IMR-90 (cell line): ENCODE measurements at regions not wholly inside any gene's neighbourhood (a gene's known extent, or its start where the extent isn't known, plus 50 kb on each side); places are given as distances from the start of the nearest gene placed in this dataset.

Experiments
- ATAC-seq: fragments of 200-7000 bp; cut with Tn5 transposase; 2 replicates; pipeline ENCODE4 v1.9.1; 2020; ENCODE audit warnings: low read depth, mild to moderate bottlenecking, moderate library complexity
- BruUV-seq: library from RNA; stranded (reverse); fragments of 400-500 nt; replicated peaks from 2 replicates; lab custom pipeline; 2021; lab: Mats Ljungman, UMichigan
- CTCF ChIA-PET: fragments of 300-600 bp; formaldehyde crosslinking; extraction: SDS; loops from one replicate; lab custom pipeline; 2021; ENCODE audit warnings: antibody characterized with exemption; lab: Yijun Ruan, JAX
- POLR2A ChIA-PET: fragments of 300-600 bp; sonication (Branson Sonifier 250); formaldehyde crosslinking; loops from one replicate; lab custom pipeline; 2022; ENCODE audit warnings: antibody characterized with exemption; ENCODE audit not compliant: unreplicated experiment; lab: Charles Lee
- DNase-seq: peaks from one replicate; pipeline ENCODE4 v3.0.0; 2013
- H2AFZ ChIP-seq: replicated peaks from 2 replicates; pipeline ENCODE3; 2013; ENCODE audit warnings: low read length, mild to moderate bottlenecking; ENCODE audit not compliant: poor library complexity
- H2AK5ac ChIP-seq: 2 replicates; pipeline ENCODE4 v1.6.1; 2013; ENCODE audit warnings: low read depth, low read length, inconsistent platforms
- H2AK9ac ChIP-seq: replicated peaks from 2 replicates; pipeline ENCODE3; 2013; ENCODE audit warnings: mild to moderate bottlenecking, low read depth, low read length, moderate library complexity; ENCODE audit not compliant: poor library complexity
- H2BK120ac ChIP-seq: 2 replicates; pipeline ENCODE4 v1.6.1; 2013; ENCODE audit warnings: low read depth, low read length, inconsistent platforms
- H2BK15ac ChIP-seq: 3 replicates; pipeline ENCODE4 v1.6.1; 2013; ENCODE audit warnings: low read depth, low read length, inconsistent platforms
- H2BK20ac ChIP-seq: 2 replicates; pipeline ENCODE4 v1.6.1; 2013; ENCODE audit warnings: low read depth, mild to moderate bottlenecking, inconsistent platforms, low read length, moderate library complexity
- H2BK5ac ChIP-seq: 2 replicates; pipeline ENCODE4 v1.6.1; 2013; ENCODE audit warnings: mild to moderate bottlenecking, low read depth, low read length, inconsistent platforms; ENCODE audit not compliant: poor library complexity, severe bottlenecking
- H3K14ac ChIP-seq: replicated peaks from 2 replicates; pipeline ENCODE4 v1.6.1; 2013; ENCODE audit warnings: low read depth, low read length, inconsistent platforms
- H3K18ac ChIP-seq: 2 replicates; pipeline ENCODE4 v1.6.1; 2013; ENCODE audit warnings: low read depth, low read length, control low read depth
- H3K23ac ChIP-seq: 2 replicates; pipeline ENCODE4 v1.6.1; 2013; ENCODE audit warnings: low read depth, low read length, inconsistent platforms
- H3K27ac ChIP-seq: 2 replicates; pipeline ENCODE4 v1.5.1; 2013; ENCODE audit warnings: mild to moderate bottlenecking, control low read depth, low read length; ENCODE audit not compliant: insufficient read depth
- H3K27me3 ChIP-seq: 2 replicates; pipeline ENCODE4 v1.6.1; 2013; ENCODE audit warnings: low read length; ENCODE audit not compliant: control insufficient read depth, insufficient read depth
- H3K36me3 ChIP-seq: 2 replicates; pipeline ENCODE4 v1.6.1; 2013; ENCODE audit warnings: low read length, mixed read lengths; ENCODE audit not compliant: control insufficient read depth, insufficient read depth
- H3K4ac ChIP-seq: 2 replicates; pipeline ENCODE4 v1.6.1; 2013; ENCODE audit warnings: low read depth, low read length, inconsistent platforms
- H3K4me1 ChIP-seq: 2 replicates; pipeline ENCODE4 v1.6.1; 2013; ENCODE audit warnings: low read length, mixed read lengths; ENCODE audit not compliant: control insufficient read depth, insufficient read depth
- H3K4me2 ChIP-seq: 2 replicates; pipeline ENCODE4 v1.6.1; 2013; ENCODE audit warnings: low read depth, mild to moderate bottlenecking, control low read depth, low read length, moderate library complexity
- H3K4me3 ChIP-seq: 2 replicates; pipeline ENCODE4 v1.5.1; 2013; ENCODE audit warnings: low read depth, mild to moderate bottlenecking, control low read depth, low read length, moderate library complexity; ENCODE audit not compliant: insufficient read depth
- H3K56ac ChIP-seq: 2 replicates; pipeline ENCODE4 v1.6.1; 2013; ENCODE audit warnings: low read length, inconsistent platforms; ENCODE audit not compliant: insufficient read depth; ENCODE audit errors: extremely low read depth
- H3K79me1 ChIP-seq, 2 experiments: 2 replicates each; pipeline ENCODE4 v1.6.1; 2013; ENCODE audit warnings: low read length in 2 of 2, inconsistent platforms in 1 of 2, low read depth in 1 of 2
- H3K9ac ChIP-seq: 2 replicates; pipeline ENCODE4 v1.6.1; 2013; ENCODE audit warnings: low read depth, low read length, control low read depth
- H3K9me1 ChIP-seq: 2 replicates; pipeline ENCODE4 v1.6.1; 2013; ENCODE audit warnings: low read length, inconsistent platforms; ENCODE audit not compliant: insufficient read depth
- H3K9me3 ChIP-seq: 2 replicates; pipeline ENCODE4 v1.6.1; 2013; ENCODE audit warnings: low read length; ENCODE audit not compliant: control insufficient read depth, insufficient read depth
- H4K20me1 ChIP-seq: 2 replicates; pipeline ENCODE4 v1.6.1; 2013; ENCODE audit warnings: low read length, inconsistent platforms; ENCODE audit not compliant: insufficient read depth
- H4K5ac ChIP-seq: 2 replicates; pipeline ENCODE4 v1.6.1; 2013; ENCODE audit warnings: mild to moderate bottlenecking, low read depth, low read length, control low read depth
- H4K8ac ChIP-seq, 2 experiments: 2 replicates each; pipeline ENCODE4 v1.6.1; 2013; ENCODE audit warnings: low read depth in 2 of 2, low read length in 2 of 2, control low read depth in 1 of 2, inconsistent platforms in 1 of 2
- H4K91ac ChIP-seq: 2 replicates; pipeline ENCODE4 v1.6.1; 2013; ENCODE audit warnings: low read depth, low read length, inconsistent platforms; ENCODE audit not compliant: insufficient read depth
- BHLHE40 ChIP-seq: fragments of 150-350 bp; IDR thresholded peaks from 2 replicates; pipeline ENCODE4 v1.6.1; 2016; ENCODE audit warnings: mild to moderate bottlenecking, low read depth, low read length
- CEBPB ChIP-seq: IDR thresholded peaks from 2 replicates; pipeline ENCODE4 v1.6.1; 2012; ENCODE audit warnings: low read depth, low read length, improper control_type of control experiment
- CHD1 ChIP-seq: IDR thresholded peaks from 2 replicates; pipeline ENCODE4 v1.6.1; 2012; ENCODE audit warnings: low read depth, low read length, improper control_type of control experiment
- CTCF ChIP-seq: conservative IDR thresholded peaks from 2 replicates; pipeline ENCODE4 v1.5.1; 2012; ENCODE audit warnings: mild to moderate bottlenecking, low read depth, low read length, improper control_type of control experiment
- ELK1 ChIP-seq: fragments of 150-350 bp; IDR thresholded peaks from 2 replicates; pipeline ENCODE4 v1.6.1; 2016; ENCODE audit warnings: low read depth, mild to moderate bottlenecking, low read length, moderate library complexity, borderline replicate concordance
- FOS ChIP-seq: fragments of 150-350 bp; IDR thresholded peaks from 2 replicates; pipeline ENCODE4 v1.6.1; 2016; ENCODE audit warnings: low read depth, low read length
- MAFK ChIP-seq: IDR thresholded peaks from 2 replicates; pipeline ENCODE4 v1.6.1; 2012; ENCODE audit warnings: low read depth, low read length, improper control_type of control experiment
- MAZ ChIP-seq: IDR thresholded peaks from 2 replicates; pipeline ENCODE4 v1.6.1; 2012; ENCODE audit warnings: low read depth, mild to moderate bottlenecking, low read length, improper control_type of control experiment, moderate library complexity, borderline replicate concordance
- MXI1 ChIP-seq: IDR thresholded peaks from 2 replicates; pipeline ENCODE4 v1.6.1; 2012; ENCODE audit warnings: low read depth, mild to moderate bottlenecking, low read length, moderate library complexity, borderline replicate concordance
- NFE2L2 ChIP-seq: fragments of 150-350 bp; IDR thresholded peaks from 2 replicates; pipeline ENCODE4 v1.6.1; 2016; ENCODE audit warnings: low read depth, mild to moderate bottlenecking, low read length
- POLR2A ChIP-seq: IDR thresholded peaks from 2 replicates; pipeline ENCODE4 v1.6.1; 2012; ENCODE audit warnings: mild to moderate bottlenecking, low read depth, low read length
- RAD21 ChIP-seq: IDR thresholded peaks from 2 replicates; pipeline ENCODE4 v1.6.1; 2012; ENCODE audit warnings: low read length, improper control_type of control experiment
- RCOR1 ChIP-seq: IDR thresholded peaks from 2 replicates; pipeline ENCODE4 v1.6.1; 2012; ENCODE audit warnings: mild to moderate bottlenecking, low read length, improper control_type of control experiment; ENCODE audit not compliant: insufficient replicate concordance
- RFX5 ChIP-seq: IDR thresholded peaks from 2 replicates; pipeline ENCODE4 v1.8.0; 2012; ENCODE audit warnings: low read depth, mild to moderate bottlenecking, low read length, moderate library complexity
- SMC3 ChIP-seq: fragments of 150-350 bp; IDR thresholded peaks from 2 replicates; pipeline ENCODE4 v1.6.1; 2016; ENCODE audit warnings: low read depth, mild to moderate bottlenecking, antibody characterized with exemption, low read length, moderate library complexity
- USF2 ChIP-seq: fragments of 150-350 bp; IDR thresholded peaks from 2 replicates; pipeline ENCODE4 v1.6.1; 2017; ENCODE audit warnings: mild to moderate bottlenecking, antibody characterized with exemption, low read length, low read depth
- WGBS, 2 experiments: methylation state at CpG; one replicate each; pipeline versions ENCODE4 v1.1.5 to v1.1.7; 2013; ENCODE audit warnings: missing lambda C conversion rate in 2 of 2; ENCODE audit not compliant: insufficient read length in 1 of 2; ENCODE audit errors: extremely low coverage in 2 of 2; 5-methylcytosine and 5-hydroxymethylcytosine counted together
- dilution Hi-C: fragments of 300-500 bp; cut with HindIII; formaldehyde crosslinking; loops from one replicate; pipeline ENCODE4 v1.14.3; 2018; ENCODE audit warnings: low sequenced_read_pairs; ENCODE audit not compliant: unreplicated experiment
- in situ Hi-C: fragments of 300-500 bp; cut with MboI; formaldehyde crosslinking; loops from 3 replicates; pipeline ENCODE4 v1.14.3; 2019; ENCODE audit warnings: low sequenced_read_pairs, inconsistent platforms, mixed read lengths
- intact Hi-C: fragments of 100-400 bp; cut with micrococcal nuclease; formaldehyde crosslinking; loops from 2 replicates; pipeline ENCODE4 v1.10.0; 2022

GRCh38 chr9:118529624-118530214 is 825.5 kb downstream of the TLR4 start:
- Histone ChIP-seq H3K4me3 (no peak overlapping the region), H3K23ac (no peak overlapping the region), H2AFZ (no peak overlapping the region), H3K14ac (no peak overlapping the region), H3K4me1 (no peaks in the 10 kb centered on the region), H4K8ac (no peak overlapping the region), H3K27me3 (no peaks in the 10 kb centered on the region), H3K9ac (no peak overlapping the region), H3K36me3 (no peaks in the 10 kb centered on the region), H3K4me2 (no peak overlapping the region), H3K56ac (no peak overlapping the region), H2BK5ac (no peak overlapping the region), H3K9me3 (peaks cover 4% of the 10 kb centered on the region), H2BK120ac (no peak overlapping the region), H4K20me1 (no peaks in the 10 kb centered on the region), H3K4ac (no peak overlapping the region), H2BK15ac (no peak overlapping the region), H3K9me1 (no peaks in the 10 kb centered on the region), H4K91ac (no peak overlapping the region), H2AK9ac (no peak overlapping the region), H3K79me1 (no peaks in the 10 kb centered on the region), H3K27ac (no peak overlapping the region), H4K5ac (no peak overlapping the region), H2BK20ac (no peak overlapping the region), H2AK5ac (no peak overlapping the region), H3K18ac (no peak overlapping the region)
- ATAC-seq (no peak), DNase-seq (no peak)
- WGBS, 2 experiments, result no CpG with 5 or more reads among the region's 2 CpGs
- intact Hi-C loops (no loop called here), in situ Hi-C loops (no loop called here), dilution Hi-C loops (no loop called here)
- TF ChIP-seq CHD1 (no peak), MXI1 (no peak), RAD21 (no peak), RFX5 (no peak), USF2 (no peak), MAZ (no peak), RCOR1 (no peak), SMC3 (no peak), MAFK (no peak), NFE2L2 (no peak), FOS (no peak), BHLHE40 (no peak), CEBPB (no peak), CTCF (no peak), POLR2A (no peak), ELK1 (no peak)
- POLR2A ChIA-PET, result no interaction called here
- no TSS peak for BruUV-seq
- CTCF ChIA-PET, result no interaction called here
